Ovary (tissue), 7 donors: ENCODE measurements at regions not wholly inside any gene's neighbourhood (a gene's known extent, or its start where the extent isn't known, plus 50 kb on each side); places are given as distances from the start of the nearest gene placed in this dataset.
"Not testable (repeated sequence)": the region's sequence is repeated elsewhere in the genome, so short reads cannot be mapped to it uniquely, and the experiment has no call there.

ENCODE experiments used
- DNase-seq, 5 donors: peaks; one replicate each; pipeline ENCODE4 v3.0.0-alpha.2; 2019 to 2020
- H3K27ac ChIP-seq, 2 donors: fragments of 200-600 bp; one replicate each; pipeline versions ENCODE4 v1.5.1 to v1.8.0; 2019 to 2022
- H3K27me3 ChIP-seq: fragments of 200-600 bp; one replicate; pipeline ENCODE4 v1.8.0; 2022
- H3K36me3 ChIP-seq: fragments of 200-600 bp; sonication (generic); one replicate; pipeline ENCODE4 v1.5.1; 2019
- H3K4me1 ChIP-seq: one replicate; pipeline ENCODE4 v1.8.1; 2013; ENCODE audit warnings: mild to moderate bottlenecking, moderate library complexity; ENCODE audit not compliant: insufficient read depth
- H3K4me3 ChIP-seq: fragments of 200-600 bp; sonication (generic); one replicate; pipeline ENCODE4 v1.5.1; 2017
- H3K9me3 ChIP-seq, 2 donors: fragments of 200-600 bp in 1 of 2; sonication (generic) in 1 of 2; one replicate each; pipeline versions ENCODE4 v1.5.1 to v1.8.1; 2013 to 2019; ENCODE audit warnings: mild to moderate bottlenecking in 1 of 2, moderate library complexity in 1 of 2
- EP300 ChIP-seq: sonication (generic); formaldehyde crosslinking; IDR thresholded peaks from one replicate; pipeline ENCODE4 v1.6.1; 2017; ENCODE audit warnings: antibody characterized with exemption
- POLR2A ChIP-seq: fragments of 450-650 bp; IDR thresholded peaks from one replicate; pipeline ENCODE4 v1.6.1; 2017; ENCODE audit warnings: antibody characterized with exemption, mild to moderate bottlenecking, moderate library complexity
- WGBS, 3 donors: extraction: QIAGEN DNeasy Blood & Tissue Kit in 1 of 3; methylation state at CpG; one replicate each; pipeline versions ENCODE4 v1.1.5 to v1.1.7; 2013 to 2017; 5-methylcytosine and 5-hydroxymethylcytosine counted together
- intact Hi-C, 4 donors: fragments of 100-400 bp; cut with DNase I; formaldehyde crosslinking; loops; one replicate each; pipeline versions ENCODE4 v1.11.0 to v1.15.1; 2022 to 2023
- TF ChIP-seq, protein P1 (sequence below), 3 donors: fragments of 450-650 bp in 2 of 3; fragments of 200-600 bp in 1 of 3; IDR thresholded peaks; one replicate each; pipeline versions ENCODE4 v1.5.1 to v1.8.0; 2016 to 2022; ENCODE audit warnings: antibody characterized with exemption in 3 of 3, mild to moderate bottlenecking in 1 of 3
- donor health status: DM: no; HTN: no; CAD: no; lungs with moderate emphysema.
- donor health status: DM: no; HTN: no; CAD: no.
- donor health status: Bipolar disorder and iron deficiency.
- donor health status: DM: no; HTN: no; CAD: no.
- donor health status: DM: yes; HTN: yes; CAD: no.

DNA sequence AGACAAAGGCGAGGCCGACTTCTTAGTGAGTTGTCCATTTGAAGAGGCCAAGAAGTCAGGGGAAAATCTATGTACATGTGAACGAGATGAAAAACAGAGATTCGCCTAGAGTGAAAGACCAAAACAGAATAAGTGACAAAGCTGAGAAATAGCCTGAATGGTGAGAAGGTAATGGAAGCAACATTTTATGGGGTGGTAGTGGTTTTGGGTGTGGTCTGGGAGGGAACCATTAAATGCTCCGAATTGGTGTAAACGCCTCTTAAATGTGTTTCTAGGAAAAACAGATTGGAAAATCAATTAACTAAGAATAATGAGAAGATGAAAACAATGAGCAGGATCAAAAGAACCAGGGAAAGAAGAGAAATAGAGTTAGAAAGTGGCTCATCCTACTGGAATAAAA is 83.8 kb upstream of the MANSC4 start:
- Histone ChIP-seq H3K27ac (no peak overlapping the region), H3K27me3 (no peaks in the 10 kb centered on the region), H3K36me3 (no peaks in the 10 kb centered on the region), H3K9me3 (no peaks in the 10 kb centered on the region), H3K4me3 (no peak overlapping the region), H3K4me1 (peaks cover 7% of the 10 kb centered on the region)
- TF ChIP-seq, protein P1, sequence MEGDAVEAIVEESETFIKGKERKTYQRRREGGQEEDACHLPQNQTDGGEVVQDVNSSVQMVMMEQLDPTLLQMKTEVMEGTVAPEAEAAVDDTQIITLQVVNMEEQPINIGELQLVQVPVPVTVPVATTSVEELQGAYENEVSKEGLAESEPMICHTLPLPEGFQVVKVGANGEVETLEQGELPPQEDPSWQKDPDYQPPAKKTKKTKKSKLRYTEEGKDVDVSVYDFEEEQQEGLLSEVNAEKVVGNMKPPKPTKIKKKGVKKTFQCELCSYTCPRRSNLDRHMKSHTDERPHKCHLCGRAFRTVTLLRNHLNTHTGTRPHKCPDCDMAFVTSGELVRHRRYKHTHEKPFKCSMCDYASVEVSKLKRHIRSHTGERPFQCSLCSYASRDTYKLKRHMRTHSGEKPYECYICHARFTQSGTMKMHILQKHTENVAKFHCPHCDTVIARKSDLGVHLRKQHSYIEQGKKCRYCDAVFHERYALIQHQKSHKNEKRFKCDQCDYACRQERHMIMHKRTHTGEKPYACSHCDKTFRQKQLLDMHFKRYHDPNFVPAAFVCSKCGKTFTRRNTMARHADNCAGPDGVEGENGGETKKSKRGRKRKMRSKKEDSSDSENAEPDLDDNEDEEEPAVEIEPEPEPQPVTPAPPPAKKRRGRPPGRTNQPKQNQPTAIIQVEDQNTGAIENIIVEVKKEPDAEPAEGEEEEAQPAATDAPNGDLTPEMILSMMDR (IDR thresholded peaks at IDR 0.05), result no peak
- no peak for TF ChIP-seq EP300
- DNase-seq, result no peak
- intact Hi-C loops, result no loop called here
- 91 to 94% (median 94%) methylated on average over 6 of the region's 6 CpGs for WGBS, 3 donors

DNA sequence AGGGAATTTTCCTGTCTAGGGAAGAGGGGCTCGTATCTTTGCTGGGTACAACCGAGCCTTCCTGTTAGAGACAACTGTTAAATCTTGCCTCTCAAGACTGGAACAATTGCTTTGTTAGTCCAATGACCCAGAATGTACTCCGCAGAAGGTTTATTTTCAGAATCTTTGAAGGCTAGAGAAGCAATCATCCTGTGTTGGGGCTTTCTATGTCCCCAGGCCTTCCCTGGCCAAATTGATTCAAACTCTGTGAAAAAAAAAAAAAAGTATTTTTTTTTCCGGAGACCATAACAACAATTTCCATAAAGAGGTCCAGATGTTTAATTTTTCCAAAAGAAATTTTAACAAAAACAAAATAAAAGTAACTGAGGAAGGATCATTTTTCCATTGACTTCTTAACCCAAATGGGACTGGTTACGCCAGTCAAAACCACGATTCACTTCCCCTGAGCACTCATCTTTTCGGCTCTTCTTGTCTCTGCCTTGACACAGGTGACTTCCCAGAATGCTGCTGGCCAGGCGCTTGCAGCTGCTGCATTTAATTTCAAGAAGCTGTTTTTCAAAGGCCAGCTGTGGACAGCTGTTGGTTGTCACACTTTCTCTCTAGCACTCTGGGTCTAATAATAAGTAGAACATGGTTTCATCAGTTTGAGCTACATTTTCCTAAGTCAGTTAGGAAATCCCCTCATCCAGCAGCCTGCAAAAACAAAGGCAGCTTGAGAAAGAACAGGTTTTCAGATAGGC is 81.6 kb upstream of the MANSC4 start:
- Histone ChIP-seq H3K36me3 (no peaks in the 10 kb centered on the region), H3K4me1 (peaks cover 7% of the 10 kb centered on the region), H3K4me3 (no peak overlapping the region), H3K27me3 (no peaks in the 10 kb centered on the region), H3K27ac (peak overlapping the region in 1 of 2 donors; percentile 12), H3K9me3 (no peaks in the 10 kb centered on the region)
- intact Hi-C loops, result no loop called here
- peak; percentile 49 to 73 (median 65) for DNase-seq
- 14 to 34% (median 15%) methylated on average over 8 of the region's 8 CpGs for WGBS, 3 donors
- TF ChIP-seq POLR2A (no peak), EP300 (no peak)
- TF ChIP-seq, protein P1 (IDR thresholded peaks at IDR 0.05), result no peak

DNA sequence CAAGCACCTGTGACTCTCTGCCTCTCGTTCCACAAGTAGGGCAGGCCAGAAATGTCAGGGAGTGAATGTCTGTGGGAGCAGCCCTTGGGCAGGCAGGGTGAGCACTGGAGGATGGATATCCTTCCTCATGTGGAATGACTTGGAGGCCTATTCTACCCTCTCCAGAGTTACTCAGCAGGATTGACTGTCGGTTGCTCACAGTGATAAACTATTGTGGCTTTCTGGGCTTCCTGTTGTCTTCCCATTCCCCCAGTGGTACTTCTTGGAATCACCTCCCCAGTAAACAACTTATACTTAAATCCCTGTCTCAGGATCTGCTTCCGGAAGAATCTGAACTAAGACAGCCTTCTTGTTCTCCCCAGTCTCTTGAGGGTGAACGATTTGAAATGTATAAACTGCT is 79.6 kb upstream of the MANSC4 start:
- 89 to 93% (median 92%) methylated on average over 4 of the region's 4 CpGs for WGBS, 3 donors
- H3K27ac ChIP-seq, result no peak overlapping the region
- TF ChIP-seq, protein P1 (IDR thresholded peaks at IDR 0.05), result no peak
- TF ChIP-seq EP300, result no peak
- no peak for TF ChIP-seq POLR2A
- no peaks in the 10 kb centered on the region for H3K27me3 ChIP-seq
- intact Hi-C loops, result no loop called here
- H3K4me3 ChIP-seq, result no peak overlapping the region
- H3K9me3 ChIP-seq, result no peaks in the 10 kb centered on the region
- DNase-seq, result no peak
- peaks cover 7% of the 10 kb centered on the region for H3K4me1 ChIP-seq
- H3K36me3 ChIP-seq, result no peaks in the 10 kb centered on the region

DNA sequence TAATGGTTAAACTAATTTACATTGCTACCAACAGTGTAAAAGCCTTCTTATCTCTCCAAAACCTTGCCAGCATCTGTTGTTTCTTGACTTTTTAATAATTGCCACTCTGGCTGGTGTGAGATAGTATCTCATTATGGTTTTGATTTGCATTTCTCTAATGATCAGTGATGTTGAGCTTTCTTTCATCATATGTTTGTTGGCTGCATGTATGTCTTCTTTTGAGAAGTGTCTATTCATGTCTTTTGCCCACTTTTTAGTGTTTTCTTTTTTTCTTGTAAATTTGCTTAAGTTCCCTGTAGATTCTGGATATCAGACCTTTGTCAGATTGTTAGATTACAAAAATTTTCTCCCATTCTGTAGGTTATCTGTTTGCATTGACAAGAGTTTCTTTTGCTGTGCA is 77.0 kb upstream of the MANSC4 start:
- H3K9me3 ChIP-seq, DNase-seq, intact Hi-C loops, H3K27me3 ChIP-seq, H3K4me1 ChIP-seq, H3K4me3 ChIP-seq, H3K27ac ChIP-seq, H3K36me3 ChIP-seq: not testable (repeated sequence)

DNA sequence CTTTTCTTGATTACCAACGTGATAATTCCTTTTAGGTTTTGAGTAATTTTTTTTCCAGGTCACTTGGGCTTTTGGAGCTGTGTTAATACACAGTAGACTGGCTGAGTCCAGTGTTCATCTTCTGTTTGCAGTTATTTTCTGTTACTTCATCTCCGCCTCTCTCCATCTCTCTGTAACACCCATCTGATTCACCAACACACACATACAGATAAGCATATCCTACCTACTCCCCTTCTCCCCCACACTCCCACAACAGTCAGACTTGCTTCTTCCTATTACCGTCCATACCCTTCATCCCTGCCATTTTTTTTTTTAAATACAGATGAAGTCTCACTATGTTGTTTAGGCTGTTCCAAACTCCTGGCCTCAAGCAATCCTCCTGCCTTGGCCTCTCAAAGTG is 72.7 kb upstream of the MANSC4 start:
- DNase-seq, result no peak
- no peak overlapping the region for H3K27ac ChIP-seq
- no peaks in the 10 kb centered on the region for H3K9me3 ChIP-seq
- TF ChIP-seq EP300, result no peak
- no peak for TF ChIP-seq POLR2A
- TF ChIP-seq, protein P1 (IDR thresholded peaks at IDR 0.05), result no peak
- WGBS, 3 donors, result 80 to 84% (median 83%) methylated on average over 3 of the region's 3 CpGs
- no peaks in the 10 kb centered on the region for H3K36me3 ChIP-seq
- intact Hi-C loops, result loop anchor here in 1 of 4 donors (5.0 kb wide), 1 partner anchor 1950 kb away; no protein-coding TSS in a partner anchor
- H3K4me3 ChIP-seq, result no peak overlapping the region
- no peaks in the 10 kb centered on the region for H3K27me3 ChIP-seq
- no peaks in the 10 kb centered on the region for H3K4me1 ChIP-seq
